22Rv1 (cell line): ENCODE measurements at regions not wholly inside any gene's neighbourhood (a gene's known extent, or its start where the extent isn't known, plus 50 kb on each side); places are given as distances from the start of the nearest gene placed in this dataset.

Source experiments
- ZFX ChIP-seq: fragments of 450-650 bp; IDR thresholded peaks from 2 replicates; pipeline ENCODE4 v1.6.1; 2017; ENCODE audit warnings: antibody characterized with exemption, borderline replicate concordance
- TF ChIP-seq, protein P1 (sequence below): fragments of 450-650 bp; IDR thresholded peaks from 2 replicates; pipeline ENCODE4 v1.5.1; 2017; ENCODE audit warnings: mild to moderate bottlenecking

DNA sequence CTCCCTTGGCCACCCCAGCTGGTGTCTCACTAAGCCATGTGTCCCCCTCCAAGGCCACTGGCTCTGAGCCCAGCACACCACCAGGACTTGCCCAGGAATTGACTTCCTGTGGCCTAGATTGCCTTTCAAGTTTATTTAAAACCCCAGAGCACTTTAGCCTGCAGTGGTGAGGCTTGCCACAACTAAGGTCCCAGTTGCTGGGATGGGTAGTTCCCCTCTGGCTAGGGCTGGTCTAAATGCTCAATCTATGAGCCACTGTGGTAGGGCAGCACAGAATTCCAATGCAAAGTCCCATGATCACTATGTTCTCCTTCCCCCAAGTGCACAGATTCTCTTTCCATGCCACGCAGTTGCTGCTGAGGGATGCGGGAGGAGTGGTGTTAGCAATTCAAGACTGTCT lies 61.1 kb upstream of the HCCS start:
- TF ChIP-seq, protein P1, sequence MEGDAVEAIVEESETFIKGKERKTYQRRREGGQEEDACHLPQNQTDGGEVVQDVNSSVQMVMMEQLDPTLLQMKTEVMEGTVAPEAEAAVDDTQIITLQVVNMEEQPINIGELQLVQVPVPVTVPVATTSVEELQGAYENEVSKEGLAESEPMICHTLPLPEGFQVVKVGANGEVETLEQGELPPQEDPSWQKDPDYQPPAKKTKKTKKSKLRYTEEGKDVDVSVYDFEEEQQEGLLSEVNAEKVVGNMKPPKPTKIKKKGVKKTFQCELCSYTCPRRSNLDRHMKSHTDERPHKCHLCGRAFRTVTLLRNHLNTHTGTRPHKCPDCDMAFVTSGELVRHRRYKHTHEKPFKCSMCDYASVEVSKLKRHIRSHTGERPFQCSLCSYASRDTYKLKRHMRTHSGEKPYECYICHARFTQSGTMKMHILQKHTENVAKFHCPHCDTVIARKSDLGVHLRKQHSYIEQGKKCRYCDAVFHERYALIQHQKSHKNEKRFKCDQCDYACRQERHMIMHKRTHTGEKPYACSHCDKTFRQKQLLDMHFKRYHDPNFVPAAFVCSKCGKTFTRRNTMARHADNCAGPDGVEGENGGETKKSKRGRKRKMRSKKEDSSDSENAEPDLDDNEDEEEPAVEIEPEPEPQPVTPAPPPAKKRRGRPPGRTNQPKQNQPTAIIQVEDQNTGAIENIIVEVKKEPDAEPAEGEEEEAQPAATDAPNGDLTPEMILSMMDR, result no peak
- TF ChIP-seq ZFX, result no peak
